ENCODE measurements at regions not wholly inside any gene's neighbourhood (a gene's known extent, or its start where the extent isn't known, plus 50 kb on each side); places are given as distances from the start of the nearest gene placed in this dataset.
"Not testable (repeated sequence)": the region's sequence is repeated elsewhere in the genome, so short reads cannot be mapped to it uniquely, and the experiment has no call there.

DNA sequence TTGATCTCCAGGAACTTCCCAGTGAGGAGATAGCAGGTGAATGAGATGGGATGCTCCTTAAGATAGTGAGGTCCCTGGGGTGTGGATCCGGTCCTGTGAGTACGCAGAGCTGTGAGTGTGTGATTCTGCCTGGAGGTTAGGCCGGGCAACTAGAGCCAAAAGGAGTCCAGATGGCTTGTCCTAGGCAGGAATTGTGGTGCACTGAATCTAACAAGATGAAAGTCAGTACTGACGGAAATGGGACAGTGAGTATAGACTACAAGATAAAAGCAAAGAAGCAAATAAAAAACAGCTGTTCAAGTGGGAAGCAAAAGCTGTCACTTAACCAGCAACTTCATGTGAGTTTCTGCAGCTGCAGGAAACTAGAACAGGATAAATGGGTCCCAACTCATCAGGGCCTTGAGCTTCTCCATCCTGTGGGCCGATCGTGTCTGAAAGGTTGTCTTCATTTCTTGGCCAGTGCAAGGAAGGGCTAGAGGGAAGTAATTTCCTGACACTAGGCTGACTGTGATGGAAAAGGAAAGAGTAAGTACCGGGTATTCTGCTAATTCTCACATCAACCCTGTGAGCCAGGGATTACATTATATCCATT, 74.2 kb downstream of the ARHGAP11B start:
- not testable (repeated sequence) for TF ChIP-seq POLR2AphosphoS5 (IDR thresholded peaks at IDR 0.05; ENCODE audit: low read depth, low read length); POLR2A (IDR thresholded peaks at IDR 0.05; ENCODE audit: low read depth, low read length); TAF1 (IDR thresholded peaks at IDR 0.05; ENCODE audit: borderline replicate concordance, low read depth, low read length)
